HG03103 (cell line): ENCODE measurements at regions not wholly inside any gene's neighbourhood (a gene's known extent, or its start where the extent isn't known, plus 50 kb on each side); places are given as distances from the start of the nearest gene placed in this dataset.

ENCODE experiments used
- ATAC-seq: cut with Tn5 transposase; IDR thresholded peaks from one replicate; pipeline ENCODE4 v1.9.1; 2021; ENCODE audit warnings: low read depth; ENCODE audit not compliant: unreplicated experiment

GRCh38 chr14:84535976-84536375 is 994.0 kb upstream of the FLRT2 start:
- no peak for ATAC-seq

GRCh38 chr14:84541018-84541417 is 988.9 kb upstream of the FLRT2 start:
- ATAC-seq = no peak

- ATAC-seq = no peak
Measured at GRCh38 chr14:84543859-84544258, 986.1 kb upstream of the FLRT2 start.

GRCh38 chr14:84544486-84545131 is 985.3 kb upstream of the FLRT2 start:
- no peak for ATAC-seq

- no peak for ATAC-seq
Measured at GRCh38 chr14:84546236-84546635, 983.7 kb upstream of the FLRT2 start.

- ATAC-seq = no peak
Measured at GRCh38 chr14:84554136-84554535, 975.8 kb upstream of the FLRT2 start.

- no peak for ATAC-seq
Measured at GRCh38 chr14:84555493-84555892, 974.5 kb upstream of the FLRT2 start.

- no peak for ATAC-seq
Measured at GRCh38 chr14:84566109-84566508, 963.8 kb upstream of the FLRT2 start.

- no peak for ATAC-seq
Measured at GRCh38 chr14:84575681-84576080, 954.3 kb upstream of the FLRT2 start.

- no peak for ATAC-seq
Measured at GRCh38 chr14:84579292-84579691, 950.7 kb upstream of the FLRT2 start.

GRCh38 chr14:84581041-84581440 is 948.9 kb upstream of the FLRT2 start:
- ATAC-seq = no peak

GRCh38 chr14:84584511-84584910 is 945.4 kb upstream of the FLRT2 start:
- ATAC-seq = no peak

- ATAC-seq = no peak
Measured at GRCh38 chr14:84591827-84592445, 938.0 kb upstream of the FLRT2 start.

GRCh38 chr14:84592770-84593169 is 937.2 kb upstream of the FLRT2 start:
- no peak for ATAC-seq

GRCh38 chr14:84610086-84610485 is 919.9 kb upstream of the FLRT2 start:
- ATAC-seq = no peak

- ATAC-seq = no peak
Measured at GRCh38 chr14:84622357-84622756, 907.6 kb upstream of the FLRT2 start.

- no peak for ATAC-seq
Measured at GRCh38 chr14:84643446-84643845, 886.5 kb upstream of the FLRT2 start.

- no peak for ATAC-seq
Measured at GRCh38 chr14:84646786-84647500, 883.0 kb upstream of the FLRT2 start.

GRCh38 chr14:84655014-84655413 is 874.9 kb upstream of the FLRT2 start:
- no peak for ATAC-seq

GRCh38 chr14:84657911-84658310 is 872.0 kb upstream of the FLRT2 start:
- ATAC-seq = no peak

- ATAC-seq = no peak
Measured at GRCh38 chr14:84670796-84671195, 859.1 kb upstream of the FLRT2 start.

GRCh38 chr14:84671776-84672175 is 858.2 kb upstream of the FLRT2 start:
- no peak for ATAC-seq
